OCI-LY3 (cell line): ENCODE measurements at regions not wholly inside any gene's neighbourhood (a gene's known extent, or its start where the extent isn't known, plus 50 kb on each side); places are given as distances from the start of the nearest gene placed in this dataset.
"Not testable (repeated sequence)": the region's sequence is repeated elsewhere in the genome, so short reads cannot be mapped to it uniquely, and the experiment has no call there.

Experiments used
- EZH2phosphoT487 ChIP-seq: fragments of 200-600 bp; shearing (Covaris generic); IDR thresholded peaks from 2 replicates; pipeline ENCODE4 v1.6.1; 2018; ENCODE audit warnings: antibody characterized with exemption, mixed run types, low read depth
- TF ChIP-seq, protein P1 (sequence below): fragments of 200-600, 300-600 bp; sonication (generic); IDR thresholded peaks from 2 replicates; pipeline ENCODE4 v1.5.1; 2014; ENCODE audit warnings: antibody characterized with exemption, low read length, low read depth

DNA sequence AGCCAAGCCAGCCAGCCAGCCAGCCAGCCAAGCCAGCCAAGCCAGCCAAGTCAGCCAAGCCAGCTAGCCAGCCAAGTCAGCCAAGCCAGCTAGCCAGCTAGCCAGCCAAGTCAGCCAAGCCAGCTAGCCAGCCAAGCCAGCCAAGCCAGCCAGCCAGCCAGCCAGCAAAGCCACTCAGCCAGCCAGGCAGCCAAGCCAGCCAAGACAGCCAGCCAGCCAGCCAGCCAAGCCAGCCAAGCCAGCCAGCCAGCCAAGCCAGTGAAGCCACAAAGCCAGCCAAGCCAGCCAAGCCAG is 1605.0 kb downstream of the RPIA start:
- TF ChIP-seq, protein P1, sequence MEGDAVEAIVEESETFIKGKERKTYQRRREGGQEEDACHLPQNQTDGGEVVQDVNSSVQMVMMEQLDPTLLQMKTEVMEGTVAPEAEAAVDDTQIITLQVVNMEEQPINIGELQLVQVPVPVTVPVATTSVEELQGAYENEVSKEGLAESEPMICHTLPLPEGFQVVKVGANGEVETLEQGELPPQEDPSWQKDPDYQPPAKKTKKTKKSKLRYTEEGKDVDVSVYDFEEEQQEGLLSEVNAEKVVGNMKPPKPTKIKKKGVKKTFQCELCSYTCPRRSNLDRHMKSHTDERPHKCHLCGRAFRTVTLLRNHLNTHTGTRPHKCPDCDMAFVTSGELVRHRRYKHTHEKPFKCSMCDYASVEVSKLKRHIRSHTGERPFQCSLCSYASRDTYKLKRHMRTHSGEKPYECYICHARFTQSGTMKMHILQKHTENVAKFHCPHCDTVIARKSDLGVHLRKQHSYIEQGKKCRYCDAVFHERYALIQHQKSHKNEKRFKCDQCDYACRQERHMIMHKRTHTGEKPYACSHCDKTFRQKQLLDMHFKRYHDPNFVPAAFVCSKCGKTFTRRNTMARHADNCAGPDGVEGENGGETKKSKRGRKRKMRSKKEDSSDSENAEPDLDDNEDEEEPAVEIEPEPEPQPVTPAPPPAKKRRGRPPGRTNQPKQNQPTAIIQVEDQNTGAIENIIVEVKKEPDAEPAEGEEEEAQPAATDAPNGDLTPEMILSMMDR: not testable (repeated sequence)
- TF ChIP-seq EZH2phosphoT487: not testable (repeated sequence)
